GM21528 (cell line): ENCODE measurements at regions not wholly inside any gene's neighbourhood (a gene's known extent, or its start where the extent isn't known, plus 50 kb on each side); places are given as distances from the start of the nearest gene placed in this dataset.
"Not testable (repeated sequence)": the region's sequence is repeated elsewhere in the genome, so short reads cannot be mapped to it uniquely, and the experiment has no call there.

Experiments
- ATAC-seq: cut with Tn5 transposase; IDR thresholded peaks from one replicate; pipeline ENCODE4 v1.9.1; 2021; ENCODE audit warnings: mild to moderate bottlenecking, moderate library complexity; ENCODE audit not compliant: unreplicated experiment, low FRiP score

DNA sequence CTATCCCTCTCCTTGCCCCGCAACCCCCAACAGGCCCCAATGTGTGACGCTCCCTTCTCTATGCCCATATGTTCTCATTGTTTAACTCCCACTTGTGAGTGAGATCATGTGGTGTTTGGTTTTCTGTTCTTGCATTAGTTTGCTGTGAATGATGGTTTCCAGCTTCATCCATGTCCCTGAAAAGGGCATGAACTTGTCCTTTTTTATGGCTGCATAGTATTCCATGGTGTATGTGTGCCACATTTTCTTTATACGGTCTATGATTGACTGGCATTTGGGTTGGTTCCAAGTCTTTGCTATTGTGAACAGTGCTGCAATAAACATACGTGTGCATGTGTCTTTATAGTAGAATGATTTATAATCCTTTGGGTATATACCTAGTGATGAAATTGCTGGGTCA is 807.6 kb downstream of the ANKRD7 start:
- not testable (repeated sequence) for ATAC-seq

- ATAC-seq: no peak
These were observed 809.1 kb downstream of the ANKRD7 start for GRCh38 chr7:119033641-119034040.

- ATAC-seq: no peak
These were observed 813.4 kb downstream of the ANKRD7 start for GRCh38 chr7:119037941-119038340.

GRCh38 chr7:119046068-119046467 is 821.6 kb downstream of the ANKRD7 start:
- no peak for ATAC-seq

GRCh38 chr7:119065966-119066365 is 841.5 kb downstream of the ANKRD7 start:
- ATAC-seq: no peak

DNA sequence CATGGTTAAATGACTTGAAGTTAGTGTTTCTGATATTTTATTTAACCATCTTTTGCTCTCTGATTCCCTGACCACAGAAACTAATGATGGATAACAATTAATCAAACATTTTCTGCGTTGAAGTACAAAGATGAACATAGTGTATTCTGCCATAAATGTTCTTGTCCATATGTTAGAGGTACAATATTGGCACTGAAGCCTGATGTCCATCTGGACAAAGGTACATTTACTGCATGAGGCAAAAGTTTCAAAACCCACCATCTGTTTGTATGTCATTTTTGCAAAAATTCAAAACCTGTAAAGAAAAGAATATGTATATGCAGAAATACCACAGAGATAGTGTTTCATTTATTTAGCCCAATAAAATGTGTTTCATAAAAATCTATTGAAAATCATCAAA is 861.5 kb downstream of the ANKRD7 start:
- no peak for ATAC-seq

GRCh38 chr7:119090851-119091250 is 866.3 kb downstream of the ANKRD7 start:
- no peak for ATAC-seq

- ATAC-seq: no peak
These were observed 872.2 kb downstream of the ANKRD7 start for GRCh38 chr7:119096683-119097082.

DNA sequence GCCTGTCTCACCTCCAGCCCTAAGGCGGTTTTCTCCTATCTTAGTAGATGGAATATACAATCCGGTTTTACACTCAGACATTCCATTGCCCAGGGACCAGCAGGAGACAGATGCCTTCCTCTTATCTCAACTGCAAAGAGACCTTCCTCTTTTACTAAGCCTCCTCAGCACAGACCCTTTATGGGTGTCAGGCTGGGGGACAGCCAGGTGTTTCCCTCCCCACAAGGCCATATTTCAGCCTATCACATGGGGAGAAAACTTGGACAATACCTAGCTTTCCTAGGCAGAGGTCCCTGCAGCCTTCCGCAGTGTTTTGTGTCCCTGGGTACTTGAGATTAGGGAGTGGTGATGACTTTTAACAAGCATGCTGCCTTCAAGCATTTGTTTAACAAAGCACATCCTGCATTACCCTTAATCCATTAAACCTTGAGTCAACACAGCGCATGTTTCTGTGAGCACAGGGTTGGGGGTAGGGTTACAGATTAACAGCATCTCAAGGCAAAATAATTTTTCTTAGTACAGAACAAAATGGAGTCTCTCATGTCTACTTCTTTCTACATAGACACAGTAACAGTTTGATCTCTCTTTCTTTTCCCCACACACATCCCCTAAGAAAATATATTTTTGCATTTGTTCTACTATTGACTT is 876.2 kb downstream of the ANKRD7 start:
- ATAC-seq: not testable (repeated sequence)

GRCh38 chr7:119102291-119102690 is 877.8 kb downstream of the ANKRD7 start:
- no peak for ATAC-seq

DNA sequence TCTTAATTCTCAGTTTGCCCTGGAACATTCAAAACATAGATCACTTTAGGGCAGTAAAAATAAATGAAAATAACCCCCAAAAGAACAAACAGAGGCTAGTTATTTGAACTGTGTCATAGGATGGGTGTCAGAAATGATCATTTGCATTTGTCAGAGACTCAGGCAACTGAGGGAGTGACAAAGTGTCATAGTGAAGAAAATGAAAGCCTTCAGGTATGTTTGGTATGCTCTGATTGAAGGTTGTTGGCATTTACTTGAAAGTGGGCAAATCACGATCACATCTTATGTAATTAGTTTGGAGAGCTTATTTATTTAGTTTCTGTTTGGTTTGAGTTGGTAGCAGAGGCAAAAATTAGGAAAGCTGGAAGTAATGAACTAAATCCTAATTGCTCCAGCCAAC is 880.9 kb downstream of the ANKRD7 start:
- ATAC-seq: no peak

GRCh38 chr7:119123326-119123725 is 898.8 kb downstream of the ANKRD7 start:
- ATAC-seq: no peak

- ATAC-seq: no peak
These were observed 903.2 kb downstream of the ANKRD7 start for GRCh38 chr7:119127706-119128105.

- ATAC-seq: no peak
These were observed 907.9 kb downstream of the ANKRD7 start for GRCh38 chr7:119132436-119132835.

DNA sequence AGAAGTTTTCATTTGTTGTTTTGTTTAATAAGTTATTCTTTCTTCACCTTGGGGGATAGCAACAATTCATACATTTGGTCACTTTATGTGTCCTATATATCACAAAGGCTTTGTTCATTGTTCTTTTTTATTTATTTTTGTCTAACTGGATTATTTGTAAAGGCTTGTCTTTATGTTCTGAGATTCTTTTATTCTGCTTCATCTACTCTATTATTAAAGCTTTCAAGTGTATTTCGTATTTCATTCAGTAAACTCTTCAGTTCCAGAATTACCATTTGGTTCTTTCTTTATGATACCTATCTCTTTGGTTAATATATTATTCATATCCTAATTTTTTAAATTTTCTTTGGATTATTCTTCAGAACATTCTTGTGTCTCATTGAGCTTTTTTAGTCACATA is 942.9 kb downstream of the ANKRD7 start:
- ATAC-seq: no peak

DNA sequence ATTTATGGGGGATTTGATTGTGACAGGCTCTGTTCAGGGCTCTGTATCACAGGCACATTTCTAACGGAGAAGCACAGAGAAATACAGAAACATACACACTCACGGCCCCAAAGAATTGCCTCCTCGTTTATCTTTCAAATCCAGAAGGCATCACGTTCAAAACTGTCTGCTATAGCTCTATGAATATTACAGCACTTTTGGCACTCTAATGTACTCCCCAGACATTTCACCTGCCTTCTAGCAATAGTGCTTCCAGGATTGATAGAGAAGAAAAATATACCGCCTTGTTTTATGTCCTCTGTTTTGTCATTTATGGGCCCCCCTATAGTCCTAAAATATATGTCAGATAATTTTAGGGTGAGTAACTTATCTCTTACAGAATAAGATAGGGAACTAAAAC is 947.5 kb downstream of the ANKRD7 start:
- ATAC-seq: no peak

GRCh38 chr7:119175911-119176627 is 951.6 kb downstream of the ANKRD7 start:
- ATAC-seq: peak; percentile 81

DNA sequence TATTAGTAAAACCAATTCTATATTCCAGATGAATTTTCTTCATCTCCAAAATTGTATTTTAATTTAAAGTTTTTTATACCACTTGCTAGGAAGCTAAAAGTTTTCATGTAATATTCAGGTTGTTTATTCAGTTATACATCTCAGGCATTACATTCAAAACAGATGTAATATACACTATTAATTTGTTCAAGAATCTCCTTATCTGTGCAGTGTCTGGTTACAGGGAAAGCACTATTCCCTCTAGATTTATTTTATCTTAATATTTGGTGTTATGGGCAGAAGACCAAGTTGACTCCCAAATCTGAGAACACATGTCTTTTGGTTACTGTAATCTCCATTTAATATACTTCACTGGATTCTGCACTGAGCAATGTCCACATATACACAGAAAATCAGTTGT is 953.4 kb downstream of the ANKRD7 start:
- no peak for ATAC-seq

- no peak for ATAC-seq
These were observed 959.8 kb downstream of the ANKRD7 start for GRCh38 chr7:119184124-119184788.

- no peak for ATAC-seq
These were observed 971.7 kb downstream of the ANKRD7 start for GRCh38 chr7:119196183-119196582.

DNA sequence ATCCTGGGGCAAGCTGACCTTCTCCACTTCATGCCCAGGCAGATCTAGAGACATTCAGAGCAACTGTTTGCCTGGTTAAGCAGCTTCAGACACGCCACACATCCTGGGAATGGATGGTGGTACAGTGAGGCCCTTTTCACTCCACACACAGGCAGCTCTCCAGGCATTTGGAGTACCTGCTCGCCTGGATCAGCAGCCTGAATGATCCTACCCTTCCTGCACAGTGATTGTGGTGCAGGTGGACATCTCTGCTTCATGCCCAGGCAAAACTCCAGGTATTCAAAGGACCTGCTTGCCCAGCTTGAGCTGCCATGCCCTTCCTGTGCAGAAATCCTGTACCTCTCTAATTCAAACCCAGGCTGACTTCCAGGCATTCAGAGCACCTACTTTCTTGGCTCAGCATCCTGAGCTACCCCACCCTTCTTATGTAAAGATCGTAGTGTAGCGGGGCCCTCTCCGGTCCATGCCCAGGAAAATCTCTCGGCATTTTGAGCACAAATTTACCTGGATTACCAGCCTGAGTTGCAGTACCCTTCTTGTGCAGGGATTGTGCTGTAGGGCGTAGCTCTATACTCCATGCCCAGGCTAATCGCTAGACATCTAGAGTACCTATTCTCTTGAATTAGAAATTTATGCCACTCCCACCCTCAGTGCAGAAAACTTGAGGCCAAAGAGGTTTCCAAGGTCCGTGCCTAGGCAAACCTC is 972.8 kb downstream of the ANKRD7 start:
- ATAC-seq: peak; percentile 18
